ENCODE measurements at regions not wholly inside any gene's neighbourhood (a gene's known extent, or its start where the extent isn't known, plus 50 kb on each side); places are given as distances from the start of the nearest gene placed in this dataset.

- TF ChIP-seq, protein P1, sequence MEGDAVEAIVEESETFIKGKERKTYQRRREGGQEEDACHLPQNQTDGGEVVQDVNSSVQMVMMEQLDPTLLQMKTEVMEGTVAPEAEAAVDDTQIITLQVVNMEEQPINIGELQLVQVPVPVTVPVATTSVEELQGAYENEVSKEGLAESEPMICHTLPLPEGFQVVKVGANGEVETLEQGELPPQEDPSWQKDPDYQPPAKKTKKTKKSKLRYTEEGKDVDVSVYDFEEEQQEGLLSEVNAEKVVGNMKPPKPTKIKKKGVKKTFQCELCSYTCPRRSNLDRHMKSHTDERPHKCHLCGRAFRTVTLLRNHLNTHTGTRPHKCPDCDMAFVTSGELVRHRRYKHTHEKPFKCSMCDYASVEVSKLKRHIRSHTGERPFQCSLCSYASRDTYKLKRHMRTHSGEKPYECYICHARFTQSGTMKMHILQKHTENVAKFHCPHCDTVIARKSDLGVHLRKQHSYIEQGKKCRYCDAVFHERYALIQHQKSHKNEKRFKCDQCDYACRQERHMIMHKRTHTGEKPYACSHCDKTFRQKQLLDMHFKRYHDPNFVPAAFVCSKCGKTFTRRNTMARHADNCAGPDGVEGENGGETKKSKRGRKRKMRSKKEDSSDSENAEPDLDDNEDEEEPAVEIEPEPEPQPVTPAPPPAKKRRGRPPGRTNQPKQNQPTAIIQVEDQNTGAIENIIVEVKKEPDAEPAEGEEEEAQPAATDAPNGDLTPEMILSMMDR (IDR thresholded peaks at IDR 0.05): no peak
- no peak for TF ChIP-seq POLR2A (IDR thresholded peaks at IDR 0.05)
- no peak for TF ChIP-seq POLR2AphosphoS5 (IDR thresholded peaks at IDR 0.05)
- no peak for TF ChIP-seq EP300 (IDR thresholded peaks at IDR 0.05; ENCODE audit: low read depth)
- no peaks in the 10 kb centered on the region for H3K4me1 ChIP-seq
- H3K4me3 ChIP-seq: no peak overlapping the region
- no peak for DNase-seq
- intact Hi-C loops (cut with DNase I; ENCODE audit: low total_unique reads) (no loop called here), in situ Hi-C loops (cut with MboI; ENCODE audit: low pct_ligation_motif_present in 1 of 4, low pct_unique_long_range_greater_than_20kb in 1 of 4, low sequenced_read_pairs in 3 of 4) (no loop called here)
- no peaks in the 10 kb centered on the region for H3K27me3 ChIP-seq
- H3K36me3 ChIP-seq: no peaks in the 10 kb centered on the region
- 96 to 100% methylated on average over 2 of the region's 2 CpGs for WGBS, 2 donors (ENCODE audit: low coverage in 1 of 2)
- no peak overlapping the region for H3K27ac ChIP-seq
- no peaks in the 10 kb centered on the region for H3K9me3 ChIP-seq
Measured at GRCh38 chr2:138147796-138148195, 183.5 kb downstream of the HNMT start.

DNA sequence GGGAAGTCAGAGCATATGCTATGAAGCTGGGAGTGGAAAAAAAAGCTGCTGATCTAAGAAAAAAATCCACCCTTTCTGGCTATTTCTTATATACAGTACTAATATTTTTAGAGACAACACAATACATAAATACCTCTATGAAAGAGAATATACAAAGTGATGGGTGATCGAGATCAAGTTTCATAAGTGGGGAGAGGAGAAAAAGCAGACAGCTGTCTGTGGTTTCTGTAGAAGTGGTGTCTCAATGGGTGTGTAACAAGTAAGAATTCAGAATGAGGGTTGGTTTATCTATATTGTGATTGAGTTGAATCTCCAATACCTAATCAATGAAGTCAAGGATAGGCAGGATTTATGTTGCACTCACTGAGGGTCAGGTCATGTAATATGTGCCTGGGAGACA lies 191.0 kb downstream of the HNMT start:
- Histone ChIP-seq H3K36me3 (no peaks in the 10 kb centered on the region), H3K4me3 (no peak overlapping the region), H3K9me3 (no peaks in the 10 kb centered on the region), H3K27me3 (no peaks in the 10 kb centered on the region), H3K4me1 (no peaks in the 10 kb centered on the region), H3K27ac (no peak overlapping the region)
- TF ChIP-seq EP300 (IDR thresholded peaks at IDR 0.05; ENCODE audit: low read depth) (no peak), POLR2AphosphoS5 (IDR thresholded peaks at IDR 0.05) (no peak), POLR2A (IDR thresholded peaks at IDR 0.05) (no peak)
- TF ChIP-seq, protein P1 (IDR thresholded peaks at IDR 0.05): no peak
- no peak for DNase-seq
- intact Hi-C loops (cut with DNase I; ENCODE audit: low total_unique reads) (no loop called here), in situ Hi-C loops (cut with MboI; ENCODE audit: low pct_ligation_motif_present in 1 of 4, low pct_unique_long_range_greater_than_20kb in 1 of 4, low sequenced_read_pairs in 3 of 4) (no loop called here)
- 67 to 89% methylated on average over 1 of the region's 1 CpG for WGBS, 2 donors (ENCODE audit: low coverage in 1 of 2)

GRCh38 chr2:138157372-138157771 lies 193.1 kb downstream of the HNMT start:
- Histone ChIP-seq H3K9me3 (no peaks in the 10 kb centered on the region), H3K36me3 (no peaks in the 10 kb centered on the region), H3K4me1 (no peaks in the 10 kb centered on the region), H3K27ac (no peak overlapping the region), H3K4me3 (no peak overlapping the region), H3K27me3 (no peaks in the 10 kb centered on the region)
- TF ChIP-seq POLR2AphosphoS5 (IDR thresholded peaks at IDR 0.05) (no peak), EP300 (IDR thresholded peaks at IDR 0.05; ENCODE audit: low read depth) (no peak)
- intact Hi-C loops (cut with DNase I; ENCODE audit: low total_unique reads): no loop called here
- 87 to 89% methylated on average over 3 to 4 of the region's 4 CpGs for WGBS, 2 donors (ENCODE audit: low coverage in 1 of 2)
- in situ Hi-C loops (cut with MboI; ENCODE audit: low pct_ligation_motif_present in 1 of 4, low pct_unique_long_range_greater_than_20kb in 1 of 4, low sequenced_read_pairs in 3 of 4): no loop called here
- no peak for DNase-seq

GRCh38 chr2:138170485-138170884 lies 206.2 kb downstream of the HNMT start:
- H3K27me3 ChIP-seq: no peaks in the 10 kb centered on the region
- H3K4me1 ChIP-seq: no peaks in the 10 kb centered on the region
- WGBS, 2 donors (ENCODE audit: low coverage in 1 of 2): 50 to 66% methylated on average over 5 of the region's 5 CpGs
- TF ChIP-seq EP300 (IDR thresholded peaks at IDR 0.05; ENCODE audit: low read depth) (no peak), POLR2A (IDR thresholded peaks at IDR 0.05) (no peak), POLR2AphosphoS5 (IDR thresholded peaks at IDR 0.05) (no peak)
- TF ChIP-seq, protein P1 (IDR thresholded peaks at IDR 0.05): no peak
- no peaks in the 10 kb centered on the region for H3K36me3 ChIP-seq
- intact Hi-C loops (cut with DNase I; ENCODE audit: low total_unique reads): no loop called here
- in situ Hi-C loops (cut with MboI; ENCODE audit: low pct_ligation_motif_present in 1 of 4, low pct_unique_long_range_greater_than_20kb in 1 of 4, low sequenced_read_pairs in 3 of 4): no loop called here
- no peaks in the 10 kb centered on the region for H3K9me3 ChIP-seq
- no peak overlapping the region for H3K27ac ChIP-seq
- H3K4me3 ChIP-seq: no peak overlapping the region
- DNase-seq: no peak

DNA sequence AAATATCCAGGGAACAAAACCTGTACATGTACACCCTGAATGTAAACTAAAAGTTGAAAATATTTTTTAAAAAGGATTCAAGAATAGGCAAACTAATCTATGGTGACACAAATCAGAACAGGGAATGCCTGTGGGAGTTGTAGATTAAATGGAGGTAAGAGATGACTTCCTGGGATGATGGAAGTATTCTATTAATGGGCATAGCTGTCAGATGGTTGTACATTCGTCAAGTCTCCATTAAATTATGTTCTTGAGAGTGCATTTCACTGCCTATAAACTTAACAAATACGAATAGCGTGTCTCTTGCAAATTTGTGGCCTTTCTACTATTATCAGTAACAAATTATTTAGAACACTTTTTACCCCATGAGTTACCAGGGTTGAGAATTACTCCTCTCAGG lies 207.0 kb downstream of the HNMT start:
- H3K4me3 ChIP-seq: no peak overlapping the region

More for the DNA sequence above, 207.0 kb downstream of the HNMT start:
- no peaks in the 10 kb centered on the region for H3K4me1 ChIP-seq
- H3K9me3 ChIP-seq: no peaks in the 10 kb centered on the region
- WGBS, 2 donors (ENCODE audit: low coverage in 1 of 2): 56 to 61% methylated on average over 3 of the region's 3 CpGs
- intact Hi-C loops (cut with DNase I; ENCODE audit: low total_unique reads) (no loop called here), in situ Hi-C loops (cut with MboI; ENCODE audit: low pct_ligation_motif_present in 1 of 4, low pct_unique_long_range_greater_than_20kb in 1 of 4, low sequenced_read_pairs in 3 of 4) (no loop called here)
- no peak for DNase-seq
- H3K36me3 ChIP-seq: no peaks in the 10 kb centered on the region
- TF ChIP-seq POLR2AphosphoS5 (IDR thresholded peaks at IDR 0.05): no peak
- TF ChIP-seq, protein P1 (IDR thresholded peaks at IDR 0.05): no peak
- TF ChIP-seq EP300 (IDR thresholded peaks at IDR 0.05; ENCODE audit: low read depth): no peak
- no peak for TF ChIP-seq POLR2A (IDR thresholded peaks at IDR 0.05)
- H3K27ac ChIP-seq: no peak overlapping the region
- H3K27me3 ChIP-seq: no peaks in the 10 kb centered on the region

All from transverse colon (tissue), 4 donors.